Lung (tissue), 11 donors: ENCODE measurements at regions not wholly inside any gene's neighbourhood (a gene's known extent, or its start where the extent isn't known, plus 50 kb on each side); places are given as distances from the start of the nearest gene placed in this dataset.

Experiments
- ATAC-seq: fragments of 200-7000 bp; cut with Tn5 transposase; one replicate; pipeline ENCODE4 v1.9.1; 2020; ENCODE audit warnings: moderate number of reproducible peaks; ENCODE audit not compliant: insufficient read depth, low FRiP score
- DNase-seq, 3 donors: peaks; one replicate each; pipeline ENCODE4 v3.0.0-alpha.2; 2013 to 2017
- H3K27ac ChIP-seq, 2 donors: one replicate each; pipeline ENCODE4 v1.5.1; 2013; ENCODE audit warnings: mild to moderate bottlenecking in 2 of 2, moderate library complexity in 2 of 2, control low read depth in 1 of 2, inconsistent platforms in 1 of 2, low read depth in 1 of 2, low read length in 1 of 2
- H3K27me3 ChIP-seq, 3 donors: one replicate each; pipeline ENCODE4 v1.5.1; 2013; ENCODE audit warnings: low read length in 2 of 3; ENCODE audit not compliant: control insufficient read depth in 3 of 3, insufficient read depth in 3 of 3
- H3K36me3 ChIP-seq, 4 donors: one replicate each; pipeline ENCODE4 v1.5.1; 2013; ENCODE audit warnings: low read length in 4 of 4, mild to moderate bottlenecking in 1 of 4, moderate library complexity in 1 of 4; ENCODE audit not compliant: control insufficient read depth in 4 of 4, insufficient read depth in 4 of 4
- H3K4me1 ChIP-seq, 5 donors: one replicate each; pipeline ENCODE4 v1.5.1; 2013; ENCODE audit warnings: low read length in 5 of 5, mild to moderate bottlenecking in 2 of 5, moderate library complexity in 1 of 5; ENCODE audit not compliant: control insufficient read depth in 5 of 5, insufficient read depth in 5 of 5
- H3K4me3 ChIP-seq: one replicate; pipeline ENCODE4 v1.5.1; 2013; ENCODE audit warnings: mild to moderate bottlenecking, control low read depth, moderate library complexity
- H3K9ac ChIP-seq, 2 donors: one replicate each; pipeline ENCODE4 v1.5.1; 2013; ENCODE audit warnings: low read length in 2 of 2, control low read depth in 1 of 2; ENCODE audit not compliant: insufficient read depth in 1 of 2
- H3K9me3 ChIP-seq, 4 donors: one replicate each; pipeline ENCODE4 v1.5.1; 2013; ENCODE audit warnings: low read length in 3 of 4, mild to moderate bottlenecking in 1 of 4, moderate library complexity in 1 of 4; ENCODE audit not compliant: control insufficient read depth in 4 of 4, insufficient read depth in 3 of 4
- CTCF ChIP-seq: IDR thresholded peaks from 2 replicates; pipeline ENCODE4 v1.5.1; 2012; ENCODE audit warnings: mild to moderate bottlenecking; ENCODE audit errors: control extremely low read depth, extremely low read depth
- WGBS, 2 donors: extraction: QIAGEN DNeasy Blood & Tissue Kit; methylation state at CpG; one replicate each; pipeline ENCODE4 v1.1.7; 2013; 5-methylcytosine and 5-hydroxymethylcytosine counted together
- donor health status: control.
- donor health status: control.
- donor health status: Bipolar disorder and iron deficiency.
- donor health status: healthy.
- donor health status: DM: yes; HTN: yes; CAD: no.

GRCh38 chr9:78932849-78933627 lies 636.1 kb downstream of the PSAT1 start:
- no peak overlapping the region for H3K9ac ChIP-seq
- no peaks in the 10 kb centered on the region for H3K9me3 ChIP-seq
- H3K36me3 ChIP-seq = no peaks in the 10 kb centered on the region
- no peak for ATAC-seq
- peaks cover 0 to 22% (median 0%) of the 10 kb centered on the region in 5 donors for H3K4me1 ChIP-seq
- no peak for DNase-seq
- TF ChIP-seq CTCF = no peak
- WGBS, 2 donors = 88 to 95% methylated on average over 4 of the region's 4 CpGs
- no peak overlapping the region for H3K4me3 ChIP-seq
- no peaks in the 10 kb centered on the region for H3K27me3 ChIP-seq
- no peak overlapping the region for H3K27ac ChIP-seq

GRCh38 chr9:78934880-78935279 lies 636.9 kb upstream of the TLE4 start:
- Histone ChIP-seq H3K36me3 (no peaks in the 10 kb centered on the region), H3K27ac (no peak overlapping the region), H3K9ac (no peak overlapping the region), H3K4me1 (peaks cover 0 to 23% (median 0%) of the 10 kb centered on the region in 5 donors), H3K4me3 (no peak overlapping the region), H3K9me3 (peaks cover 0 to 3% (median under 1%) of the 10 kb centered on the region in 4 donors), H3K27me3 (no peaks in the 10 kb centered on the region)
- DNase-seq (no peak), ATAC-seq (no peak)
- no peak for TF ChIP-seq CTCF
- 91 to 93% methylated on average over 1 of the region's 1 CpG for WGBS, 2 donors

- Histone ChIP-seq H3K27me3 (no peaks in the 10 kb centered on the region), H3K9me3 (peaks cover 0 to 3% (median under 1%) of the 10 kb centered on the region in 4 donors), H3K27ac (no peak overlapping the region), H3K4me1 (peaks cover 0 to 33% (median 8%) of the 10 kb centered on the region in 5 donors), H3K9ac (no peak overlapping the region), H3K4me3 (no peak overlapping the region), H3K36me3 (no peaks in the 10 kb centered on the region)
- no peak for ATAC-seq
- 64 to 79% methylated on average over 4 of the region's 4 CpGs for WGBS, 2 donors
- TF ChIP-seq CTCF = no peak
- no peak for DNase-seq
Measured at GRCh38 chr9:78938821-78939220, 632.9 kb upstream of the TLE4 start.
